ENCODE measurements at regions not wholly inside any gene's neighbourhood (a gene's known extent, or its start where the extent isn't known, plus 50 kb on each side); places are given as distances from the start of the nearest gene placed in this dataset.

- TF ChIP-seq RARB (CRISPR knock-in tag; IDR thresholded peaks at IDR 0.05) (no peak), ZNF8 (CRISPR knock-in tag; IDR thresholded peaks at IDR 0.05) (no peak)
- TF ChIP-seq, protein P1, sequence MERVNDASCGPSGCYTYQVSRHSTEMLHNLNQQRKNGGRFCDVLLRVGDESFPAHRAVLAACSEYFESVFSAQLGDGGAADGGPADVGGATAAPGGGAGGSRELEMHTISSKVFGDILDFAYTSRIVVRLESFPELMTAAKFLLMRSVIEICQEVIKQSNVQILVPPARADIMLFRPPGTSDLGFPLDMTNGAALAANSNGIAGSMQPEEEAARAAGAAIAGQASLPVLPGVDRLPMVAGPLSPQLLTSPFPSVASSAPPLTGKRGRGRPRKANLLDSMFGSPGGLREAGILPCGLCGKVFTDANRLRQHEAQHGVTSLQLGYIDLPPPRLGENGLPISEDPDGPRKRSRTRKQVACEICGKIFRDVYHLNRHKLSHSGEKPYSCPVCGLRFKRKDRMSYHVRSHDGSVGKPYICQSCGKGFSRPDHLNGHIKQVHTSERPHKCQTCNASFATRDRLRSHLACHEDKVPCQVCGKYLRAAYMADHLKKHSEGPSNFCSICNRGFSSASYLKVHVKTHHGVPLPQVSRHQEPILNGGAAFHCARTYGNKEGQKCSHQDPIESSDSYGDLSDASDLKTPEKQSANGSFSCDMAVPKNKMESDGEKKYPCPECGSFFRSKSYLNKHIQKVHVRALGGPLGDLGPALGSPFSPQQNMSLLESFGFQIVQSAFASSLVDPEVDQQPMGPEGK (CRISPR knock-in tag; IDR thresholded peaks at IDR 0.05; ENCODE audit: borderline replicate concordance), result no peak
Measured at GRCh38 chr17:52376137-52376536, 217.6 kb upstream of the CA10 start.

All from SK-N-SH treated with all-trans-retinoic acid at 6 μM for 48 hours (cell line).